ENCODE measurements at regions not wholly inside any gene's neighbourhood (a gene's known extent, or its start where the extent isn't known, plus 50 kb on each side); places are given as distances from the start of the nearest gene placed in this dataset.

DNA sequence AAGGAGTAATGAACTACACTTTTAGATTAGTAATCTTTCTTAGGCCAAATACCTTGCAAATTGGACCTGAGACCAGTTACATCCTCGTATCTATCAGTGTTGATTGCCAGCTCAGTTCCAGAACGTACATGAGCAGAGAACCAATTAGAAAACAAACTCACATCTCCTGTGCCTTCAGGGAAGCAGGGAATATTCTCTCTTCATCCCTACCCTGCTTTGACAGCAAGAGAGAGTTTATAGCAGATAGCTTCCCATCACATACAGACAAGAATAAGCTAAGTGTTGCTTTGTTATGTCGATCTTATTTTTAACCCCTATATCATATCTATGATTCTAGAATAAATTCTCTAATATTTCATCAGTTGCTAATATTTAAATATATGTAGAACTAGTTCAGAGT, 181.8 kb downstream of the DSC3 start:
- TF ChIP-seq POLR2A (IDR thresholded peaks at IDR 0.05; ENCODE audit: low read length) (no peak), GATA1 (IDR thresholded peaks at IDR 0.05; ENCODE audit: low read depth, low read length) (no peak)

Data from erythroblast (primary cell).